ENCODE measurements at regions not wholly inside any gene's neighbourhood (a gene's known extent, or its start where the extent isn't known, plus 50 kb on each side); places are given as distances from the start of the nearest gene placed in this dataset.
A peak's percentile ranks its signal among the peaks of the same experiment; 100 is the strongest.

DNA sequence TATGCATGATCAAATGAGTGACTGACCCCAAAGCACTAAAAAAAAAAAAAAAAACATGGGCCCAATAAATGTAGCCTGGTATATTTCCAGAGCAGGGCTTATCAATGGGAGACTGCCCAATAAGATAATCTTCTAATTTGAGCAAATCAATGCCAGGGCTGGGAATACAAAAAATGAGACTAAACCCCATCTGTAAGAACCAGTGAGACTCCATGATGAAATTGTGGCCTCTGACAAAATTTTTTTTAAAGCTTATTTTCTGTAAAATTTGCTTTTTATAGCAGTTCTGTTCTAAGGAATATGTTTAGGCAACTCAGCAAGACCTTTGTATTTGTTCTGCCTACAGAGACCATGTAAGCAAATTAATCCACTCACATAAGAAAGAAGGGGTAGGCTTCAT lies 186.8 kb upstream of the CCDC150 start:
- TF ChIP-seq, protein P1, sequence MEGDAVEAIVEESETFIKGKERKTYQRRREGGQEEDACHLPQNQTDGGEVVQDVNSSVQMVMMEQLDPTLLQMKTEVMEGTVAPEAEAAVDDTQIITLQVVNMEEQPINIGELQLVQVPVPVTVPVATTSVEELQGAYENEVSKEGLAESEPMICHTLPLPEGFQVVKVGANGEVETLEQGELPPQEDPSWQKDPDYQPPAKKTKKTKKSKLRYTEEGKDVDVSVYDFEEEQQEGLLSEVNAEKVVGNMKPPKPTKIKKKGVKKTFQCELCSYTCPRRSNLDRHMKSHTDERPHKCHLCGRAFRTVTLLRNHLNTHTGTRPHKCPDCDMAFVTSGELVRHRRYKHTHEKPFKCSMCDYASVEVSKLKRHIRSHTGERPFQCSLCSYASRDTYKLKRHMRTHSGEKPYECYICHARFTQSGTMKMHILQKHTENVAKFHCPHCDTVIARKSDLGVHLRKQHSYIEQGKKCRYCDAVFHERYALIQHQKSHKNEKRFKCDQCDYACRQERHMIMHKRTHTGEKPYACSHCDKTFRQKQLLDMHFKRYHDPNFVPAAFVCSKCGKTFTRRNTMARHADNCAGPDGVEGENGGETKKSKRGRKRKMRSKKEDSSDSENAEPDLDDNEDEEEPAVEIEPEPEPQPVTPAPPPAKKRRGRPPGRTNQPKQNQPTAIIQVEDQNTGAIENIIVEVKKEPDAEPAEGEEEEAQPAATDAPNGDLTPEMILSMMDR (IDR thresholded peaks at IDR 0.05; ENCODE audit: borderline replicate concordance, insufficient read depth, low read depth, low read length), result no peak
- H3K4me3 ChIP-seq (ENCODE audit: low read depth, low read length), result no peak overlapping the region

DNA sequence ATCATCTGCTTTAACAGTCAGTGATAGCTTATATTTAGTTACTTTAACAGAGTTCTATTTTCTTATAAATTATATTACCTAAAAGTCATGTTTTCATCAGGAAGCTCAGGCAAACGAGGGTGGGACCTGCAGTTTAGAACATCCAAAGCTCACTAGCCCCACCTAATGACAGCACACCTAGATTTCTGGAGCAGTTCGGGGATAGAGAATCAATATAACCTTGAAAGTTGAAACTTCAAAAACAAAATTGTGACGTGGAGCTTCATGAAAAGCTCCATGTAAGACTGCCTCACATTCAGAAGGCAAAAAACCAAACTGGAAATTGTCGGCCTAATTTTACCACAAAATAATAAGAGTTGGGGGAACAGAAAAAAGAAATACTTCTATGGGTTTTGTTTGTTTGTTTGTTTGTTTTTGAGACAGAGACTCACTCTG lies 185.9 kb upstream of the CCDC150 start:
- TF ChIP-seq, protein P1 (IDR thresholded peaks at IDR 0.05; ENCODE audit: borderline replicate concordance, insufficient read depth, low read depth, low read length), result peak; percentile 58; the same call in 1 of the 2 replicates

DNA sequence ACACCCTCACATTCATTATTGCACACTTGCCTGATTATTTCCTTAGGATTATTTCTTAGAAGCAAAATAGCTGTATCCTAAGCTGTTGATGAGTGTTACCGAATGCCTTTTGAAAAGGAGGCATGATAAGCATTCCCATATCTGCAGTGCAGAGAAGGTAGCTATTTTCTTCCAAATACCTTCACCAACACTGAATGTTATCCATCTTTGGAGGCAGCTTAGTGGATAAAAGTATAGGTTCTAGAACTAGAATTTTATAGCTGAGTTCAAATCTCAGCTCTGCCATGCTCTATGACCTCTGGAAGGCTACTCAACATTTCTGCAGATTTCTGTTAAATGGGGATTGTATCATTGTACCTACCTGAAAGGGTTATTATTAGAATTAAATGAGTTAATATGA lies 185.0 kb upstream of the CCDC150 start:
- H3K4me3 ChIP-seq (ENCODE audit: low read depth, low read length), result no peak overlapping the region
- TF ChIP-seq, protein P1 (IDR thresholded peaks at IDR 0.05; ENCODE audit: borderline replicate concordance, insufficient read depth, low read depth, low read length), result no peak

More for the DNA sequence above, 185.9 kb upstream of the CCDC150 start:
- H3K4me3 ChIP-seq (ENCODE audit: low read depth, low read length), result no peak overlapping the region

DNA sequence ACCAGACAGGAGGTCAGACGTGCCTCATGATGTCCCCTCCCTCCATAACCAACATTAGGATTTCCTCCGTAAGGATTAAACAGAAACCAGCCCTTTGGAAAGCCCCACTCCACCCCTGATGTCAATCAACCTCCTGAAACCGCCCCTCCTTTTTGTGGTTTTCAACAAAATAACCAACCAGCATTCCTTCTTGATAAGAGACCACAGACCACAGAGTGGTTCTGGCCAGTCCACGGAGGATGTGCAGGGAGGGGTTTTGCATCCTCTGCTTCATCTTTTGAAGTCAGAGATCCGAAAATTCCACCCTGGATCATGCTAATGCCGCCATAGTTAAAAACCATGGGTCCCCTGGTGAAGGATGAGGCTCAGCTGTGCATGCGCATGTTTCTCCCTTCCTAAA lies 180.0 kb upstream of the CCDC150 start:
- no peak overlapping the region for H3K4me3 ChIP-seq (ENCODE audit: low read depth, low read length)
- TF ChIP-seq, protein P1 (IDR thresholded peaks at IDR 0.05; ENCODE audit: borderline replicate concordance, insufficient read depth, low read depth, low read length), result no peak

DNA sequence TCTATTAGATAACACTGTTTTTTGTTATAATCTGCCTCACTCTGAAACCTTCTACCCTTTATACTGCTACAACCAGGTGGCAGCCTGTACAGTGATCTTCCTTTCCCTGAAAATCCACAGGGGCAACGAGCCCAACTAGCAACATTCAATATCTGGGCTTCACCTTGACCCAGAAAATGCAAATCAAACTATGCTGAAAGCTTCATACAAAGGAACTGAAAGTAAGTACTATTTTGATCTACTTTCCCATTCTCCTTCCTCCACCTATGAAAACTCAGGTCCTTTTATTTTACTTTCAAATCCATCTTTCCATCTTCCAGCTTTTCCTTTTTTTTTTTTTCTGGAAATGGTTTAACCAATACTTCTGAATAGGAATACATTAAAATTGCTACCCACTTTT lies 175.8 kb upstream of the CCDC150 start:
- no peak overlapping the region for H3K4me3 ChIP-seq (ENCODE audit: low read depth, low read length)
- TF ChIP-seq, protein P1 (IDR thresholded peaks at IDR 0.05; ENCODE audit: borderline replicate concordance, insufficient read depth, low read depth, low read length), result no peak

DNA sequence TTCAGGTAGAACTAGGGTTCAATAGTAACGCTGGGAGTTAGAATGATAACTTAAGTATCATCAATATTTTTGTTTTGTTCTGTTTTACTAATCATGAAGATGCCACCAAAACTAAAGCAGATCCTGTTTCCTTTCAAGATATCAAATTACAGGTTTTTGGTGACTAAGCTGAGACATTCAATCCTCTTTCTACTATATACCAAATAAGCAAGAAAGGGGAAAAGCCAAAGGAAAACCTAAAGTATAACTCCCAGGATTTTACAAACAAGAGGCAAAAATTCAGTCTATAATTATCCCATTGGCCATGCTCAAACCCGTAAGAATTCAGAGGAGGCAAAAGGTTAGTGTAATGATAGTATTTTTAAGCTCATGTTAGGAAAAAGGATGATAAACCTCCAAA lies 175.2 kb upstream of the CCDC150 start:
- TF ChIP-seq, protein P1 (IDR thresholded peaks at IDR 0.05; ENCODE audit: borderline replicate concordance, insufficient read depth, low read depth, low read length), result no peak
- no peak overlapping the region for H3K4me3 ChIP-seq (ENCODE audit: low read depth, low read length)

DNA sequence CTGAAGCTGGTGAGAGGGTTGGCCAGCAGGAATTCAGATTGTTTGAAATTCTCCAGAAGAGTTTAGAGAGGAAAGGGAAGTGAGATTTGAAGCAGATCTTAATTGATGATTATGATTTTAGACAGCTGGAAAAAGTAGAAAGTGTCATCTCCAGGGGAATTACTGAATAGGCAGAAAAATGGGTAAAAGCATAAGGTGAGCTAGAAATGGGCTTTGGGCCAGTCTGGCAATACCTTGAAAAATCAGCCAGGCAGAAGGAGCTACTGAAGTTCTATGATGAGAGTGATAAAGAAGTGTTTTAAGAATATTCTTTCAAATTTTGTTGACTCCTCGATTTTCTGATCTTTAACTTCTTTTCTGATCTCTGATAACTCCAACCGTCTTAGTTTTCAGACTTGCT lies 172.9 kb upstream of the CCDC150 start:
- TF ChIP-seq, protein P1 (IDR thresholded peaks at IDR 0.05; ENCODE audit: borderline replicate concordance, insufficient read depth, low read depth, low read length), result no peak
- no peak overlapping the region for H3K4me3 ChIP-seq (ENCODE audit: low read depth, low read length)
